ENCODE measurements at regions not wholly inside any gene's neighbourhood (a gene's known extent, or its start where the extent isn't known, plus 50 kb on each side); places are given as distances from the start of the nearest gene placed in this dataset.

GRCh38 chr16:64409783-64410210 is 712.1 kb downstream of the CDH11 start:
- Histone ChIP-seq H3K36me3 (ENCODE audit: control insufficient read depth in 2 of 2, insufficient read depth in 2 of 2, low read length in 1 of 2) (no peaks in the 10 kb centered on the region), H3K4me1 (ENCODE audit: control insufficient read depth, insufficient read depth, low read length) (no peaks in the 10 kb centered on the region), H3K79me2 (ENCODE audit: control insufficient read depth, insufficient read depth, low read length) (no peaks in the 10 kb centered on the region), H4K20me1 (ENCODE audit: control insufficient read depth, insufficient read depth) (no peaks in the 10 kb centered on the region), H3K4me2 (ENCODE audit: control insufficient read depth, insufficient read depth) (no peak overlapping the region), H3K27ac (ENCODE audit: control insufficient read depth, insufficient read depth) (no peak overlapping the region), H3K9ac (ENCODE audit: control insufficient read depth, insufficient read depth, low read length) (no peak overlapping the region), H3K9me3 (replicated peaks; ENCODE audit: control insufficient read depth, insufficient read depth, low read length) (no peaks in the 10 kb centered on the region), H3K27me3 (replicated peaks in 1 of 2; ENCODE audit: control insufficient read depth in 2 of 2, insufficient read depth in 2 of 2, low read length in 1 of 2) (no peaks in the 10 kb centered on the region), H2AFZ (ENCODE audit: control insufficient read depth, low read depth, low read length) (no peak overlapping the region), H3K4me3 (no peak overlapping the region)
- DNase-seq (ENCODE audit: low read depth, low spot score): no peak
- ChIA-PET SMC1A (ENCODE audit: uncharacterized antibody, unreplicated experiment) (interaction anchor here (1.1 kb wide), 1 partner anchor 19 kb away, joined by 3 read pairs; no protein-coding TSS in a partner anchor), RAD21 (ENCODE audit: unreplicated experiment) (interaction anchor here (1.1 kb wide), 1 partner anchor 35 kb away, joined by 3 read pairs; no protein-coding TSS in a partner anchor), POLR2A (no interaction called here), CTCF (interaction anchor here (1.8 kb wide), 1 partner anchor 9 kb away, joined by 5 read pairs; no protein-coding TSS in a partner anchor)
- TF ChIP-seq CBX3 (IDR thresholded peaks at IDR 0.05; ENCODE audit: borderline replicate concordance, low read depth) (no peak), SRF (IDR thresholded peaks at IDR 0.05; ENCODE audit: low read depth in 2 of 2, low read length in 2 of 2) (no peak), POLR2A (IDR thresholded peaks at IDR 0.05; ENCODE audit: low read depth, low read length) (no peak), BCLAF1 (IDR thresholded peaks at IDR 0.05) (no peak)
- no TSS peak for BruUV-seq (replicated peaks)
- no peak for ATAC-seq
- in situ Hi-C loops (cut with MboI) (no loop called here), intact Hi-C loops (cut with micrococcal nuclease; ENCODE audit: unreplicated experiment) (no loop called here)
- whole genome bisulfite sequencing (ENCODE audit: insufficient coverage, insufficient replicate concordance, low lambda C conversion rate, missing lambda C conversion rate): 4% methylated on average over 4 of the region's 4 CpGs
- FAIRE-seq: no peak

- intact Hi-C loops (cut with micrococcal nuclease; ENCODE audit: unreplicated experiment) (no loop called here), in situ Hi-C loops (cut with MboI) (no loop called here)
- Histone ChIP-seq H3K4me1 (ENCODE audit: control insufficient read depth, insufficient read depth, low read length) (no peaks in the 10 kb centered on the region), H3K9ac (ENCODE audit: control insufficient read depth, insufficient read depth, low read length) (no peak overlapping the region), H3K4me2 (ENCODE audit: control insufficient read depth, insufficient read depth) (no peak overlapping the region), H3K36me3 (ENCODE audit: control insufficient read depth in 2 of 2, insufficient read depth in 2 of 2, low read length in 1 of 2) (no peaks in the 10 kb centered on the region), H3K27ac (ENCODE audit: control insufficient read depth, insufficient read depth) (no peak overlapping the region), H3K9me3 (replicated peaks; ENCODE audit: control insufficient read depth, insufficient read depth, low read length) (no peaks in the 10 kb centered on the region), H3K27me3 (replicated peaks in 1 of 2; ENCODE audit: control insufficient read depth in 2 of 2, insufficient read depth in 2 of 2, low read length in 1 of 2) (no peaks in the 10 kb centered on the region), H2AFZ (ENCODE audit: control insufficient read depth, low read depth, low read length) (no peak overlapping the region), H3K79me2 (ENCODE audit: control insufficient read depth, insufficient read depth, low read length) (no peaks in the 10 kb centered on the region), H3K4me3 (no peak overlapping the region), H4K20me1 (ENCODE audit: control insufficient read depth, insufficient read depth) (no peaks in the 10 kb centered on the region)
- no TSS peak for BruUV-seq (replicated peaks)
- no peak for FAIRE-seq
- POLR2A ChIA-PET: no interaction called here
- CTCF ChIA-PET: interaction anchor here (1.8 kb wide), 1 partner anchor 10 kb away, joined by 5 read pairs; no protein-coding TSS in a partner anchor
- SMC1A ChIA-PET (ENCODE audit: uncharacterized antibody, unreplicated experiment): interaction anchor here (1.1 kb wide), 2 partner anchors 13 to 20 kb away, joined by 3 to 4 read pairs; no protein-coding TSS in a partner anchor
- 0% methylated on average over 1 of the region's 1 CpG for WGBS (ENCODE audit: insufficient coverage, insufficient replicate concordance, low lambda C conversion rate, missing lambda C conversion rate)
- RAD21 ChIA-PET (ENCODE audit: unreplicated experiment): no interaction called here
- DNase-seq (ENCODE audit: low read depth, low spot score): no peak
- no peak for ATAC-seq
- TF ChIP-seq ZZZ3 (IDR thresholded peaks at IDR 0.05; ENCODE audit: control insufficient read depth, insufficient read length, low read depth) (no peak), SP1 (IDR thresholded peaks at IDR 0.05; ENCODE audit: low read depth, low read length) (no peak), SMAD5 (IDR thresholded peaks at IDR 0.05; ENCODE audit: low read depth) (no peak), CHD4 (IDR thresholded peaks at IDR 0.05) (no peak), KDM1A (IDR thresholded peaks at IDR 0.05; ENCODE audit: borderline replicate concordance) (no peak), EED (IDR thresholded peaks at IDR 0.05; ENCODE audit: low read depth) (no peak), NFIC (IDR thresholded peaks at IDR 0.05; ENCODE audit: low read depth, low read length) (no peak), POU2F2 (IDR thresholded peaks at IDR 0.05; ENCODE audit: borderline replicate concordance, low read depth, low read length) (no peak)
Observed at GRCh38 chr16:64408699-64409098, 713.2 kb downstream of the CDH11 start.
